Neural cell (in vitro differentiated cells): ENCODE measurements at regions not wholly inside any gene's neighbourhood (a gene's known extent, or its start where the extent isn't known, plus 50 kb on each side); places are given as distances from the start of the nearest gene placed in this dataset.

Experiments used
- H2AFZ ChIP-seq: fragments of 200-600, 300-800 bp; sonication (generic), shearing (Covaris generic); 2 replicates; pipeline ENCODE4 v1.6.0; 2014; ENCODE audit warnings: low read depth, mild to moderate bottlenecking, antibody characterized with exemption, low read length, moderate library complexity
- H3F3A ChIP-seq: fragments of 200-600 bp; shearing (Covaris generic); 2 replicates; pipeline ENCODE4 v1.6.1; 2016; ENCODE audit warnings: mild to moderate bottlenecking, moderate library complexity, mixed read lengths, antibody characterized with exemption, low read length; ENCODE audit not compliant: insufficient read depth, poor library complexity, severe bottlenecking
- H3K27ac ChIP-seq: fragments of 200-600, 300-800 bp; sonication (generic), shearing (Covaris generic); 2 replicates; pipeline ENCODE4 v1.5.1; 2014; ENCODE audit warnings: mild to moderate bottlenecking, low read length, moderate library complexity
- H3K27me3 ChIP-seq: fragments of 300-800, 200-600 bp; sonication (generic), shearing (Covaris generic); 2 replicates; pipeline ENCODE4 v1.6.0; 2014; ENCODE audit warnings: mild to moderate bottlenecking, low read depth, low read length, moderate library complexity; ENCODE audit not compliant: insufficient read depth
- H3K36me3 ChIP-seq: fragments of 300-800, 200-600 bp; sonication (generic), shearing (Covaris generic); 2 replicates; pipeline ENCODE4 v1.5.1; 2014; ENCODE audit warnings: mild to moderate bottlenecking, antibody characterized with exemption, low read length, moderate library complexity; ENCODE audit not compliant: insufficient read depth
- H3K4me2 ChIP-seq: fragments of 300-800, 200-600 bp; sonication (generic), shearing (Covaris generic); 2 replicates; pipeline ENCODE4 v1.6.0; 2014; ENCODE audit warnings: mild to moderate bottlenecking, low read length
- H3K4me3 ChIP-seq: fragments of 300-800, 200-600 bp; sonication (generic), shearing (Covaris generic); 2 replicates; pipeline ENCODE4 v1.5.1; 2014; ENCODE audit warnings: mild to moderate bottlenecking, low read length, moderate library complexity
- H3K79me2 ChIP-seq: fragments of 200-600 bp; shearing (Covaris generic); replicated peaks from 2 replicates; pipeline ENCODE4 v1.6.0; 2014; ENCODE audit warnings: mild to moderate bottlenecking, low read length, moderate library complexity; ENCODE audit not compliant: insufficient read depth
- H3K9ac ChIP-seq: fragments of 300-800, 200-600 bp; sonication (generic), shearing (Covaris generic); 2 replicates; pipeline ENCODE4 v1.6.1; 2016; ENCODE audit warnings: mild to moderate bottlenecking, low read length, mixed read lengths
- H3K9me2 ChIP-seq: fragments of 200-600 bp; shearing (Covaris generic); 2 replicates; pipeline ENCODE4 v1.6.1; 2016; ENCODE audit warnings: mild to moderate bottlenecking, low read length, mixed read lengths; ENCODE audit not compliant: insufficient read depth
- H3K9me3 ChIP-seq: fragments of 200-600, 300-800 bp; sonication (generic), shearing (Covaris generic); 2 replicates; pipeline ENCODE4 v1.6.1; 2016; ENCODE audit warnings: mild to moderate bottlenecking, mixed run types, low read length, moderate library complexity, mixed read lengths
- H4K20me1 ChIP-seq: fragments of 200-600 bp; shearing (Covaris generic); 2 replicates; pipeline ENCODE4 v1.6.1; 2016; ENCODE audit warnings: mild to moderate bottlenecking, mixed run types; ENCODE audit not compliant: insufficient read depth
- EP300 ChIP-seq: fragments of 450-650 bp; conservative IDR thresholded peaks from 2 replicates; pipeline ENCODE4 v1.6.1; 2014; ENCODE audit warnings: antibody characterized with exemption, mild to moderate bottlenecking, moderate library complexity; ENCODE audit not compliant: poor library complexity, severe bottlenecking
- EZH2 ChIP-seq: fragments of 200-600, 300-800 bp; shearing (Covaris generic), sonication (generic); IDR thresholded peaks from 2 replicates; pipeline ENCODE4 v1.6.1; 2014; ENCODE audit warnings: antibody characterized with exemption, low read length, borderline replicate concordance, mild to moderate bottlenecking; ENCODE audit not compliant: insufficient read depth, poor library complexity, severe bottlenecking
- MXI1 ChIP-seq: fragments of 450-650 bp; conservative IDR thresholded peaks from 2 replicates; pipeline ENCODE4 v1.6.1; 2014; ENCODE audit warnings: antibody characterized with exemption, mild to moderate bottlenecking; ENCODE audit not compliant: poor library complexity, severe bottlenecking
- POLR2AphosphoS5 ChIP-seq: IDR thresholded peaks from 2 replicates; pipeline ENCODE4 v1.6.1; 2012
- RAD21 ChIP-seq: fragments of 450-650 bp; conservative IDR thresholded peaks from 2 replicates; pipeline ENCODE4 v1.6.1; 2014; ENCODE audit warnings: antibody characterized with exemption, mild to moderate bottlenecking, moderate library complexity
- REST ChIP-seq: IDR thresholded peaks from 2 replicates; pipeline ENCODE4 v1.6.1; 2012; ENCODE audit warnings: borderline replicate concordance
- SMC3 ChIP-seq: fragments of 450-650 bp; conservative IDR thresholded peaks from 2 replicates; pipeline ENCODE4 v1.6.1; 2014; ENCODE audit warnings: antibody characterized with exemption, mild to moderate bottlenecking, moderate library complexity; ENCODE audit not compliant: poor library complexity
- TAF1 ChIP-seq: IDR thresholded peaks from 2 replicates; pipeline ENCODE4 v1.6.1; 2012; ENCODE audit warnings: low read depth
- TF ChIP-seq, protein P1 (sequence below): fragments of 450-650 bp; IDR thresholded peaks from 2 replicates; pipeline ENCODE4 v1.5.1; 2014; ENCODE audit warnings: antibody characterized with exemption, mild to moderate bottlenecking, moderate library complexity; ENCODE audit not compliant: poor library complexity, severe bottlenecking

GRCh38 chr20:60713396-60713795 is 538.7 kb upstream of the CDH4 start:
- Histone ChIP-seq H3K4me3 (no peak overlapping the region), H3K36me3 (no peaks in the 10 kb centered on the region), H4K20me1 (no peaks in the 10 kb centered on the region), H3K9me2 (no peaks in the 10 kb centered on the region), H3K4me2 (no peak overlapping the region), H3K79me2 (no peaks in the 10 kb centered on the region), H3F3A (no peaks in the 10 kb centered on the region), H3K9ac (no peak overlapping the region), H3K27ac (no peak overlapping the region), H2AFZ (no peak overlapping the region), H3K27me3 (no peaks in the 10 kb centered on the region), H3K9me3 (no peaks in the 10 kb centered on the region)
- TF ChIP-seq SMC3 (no peak), REST (no peak), POLR2AphosphoS5 (no peak), RAD21 (no peak), EP300 (no peak), MXI1 (no peak), EZH2 (no peak), TAF1 (no peak)
- TF ChIP-seq, protein P1, sequence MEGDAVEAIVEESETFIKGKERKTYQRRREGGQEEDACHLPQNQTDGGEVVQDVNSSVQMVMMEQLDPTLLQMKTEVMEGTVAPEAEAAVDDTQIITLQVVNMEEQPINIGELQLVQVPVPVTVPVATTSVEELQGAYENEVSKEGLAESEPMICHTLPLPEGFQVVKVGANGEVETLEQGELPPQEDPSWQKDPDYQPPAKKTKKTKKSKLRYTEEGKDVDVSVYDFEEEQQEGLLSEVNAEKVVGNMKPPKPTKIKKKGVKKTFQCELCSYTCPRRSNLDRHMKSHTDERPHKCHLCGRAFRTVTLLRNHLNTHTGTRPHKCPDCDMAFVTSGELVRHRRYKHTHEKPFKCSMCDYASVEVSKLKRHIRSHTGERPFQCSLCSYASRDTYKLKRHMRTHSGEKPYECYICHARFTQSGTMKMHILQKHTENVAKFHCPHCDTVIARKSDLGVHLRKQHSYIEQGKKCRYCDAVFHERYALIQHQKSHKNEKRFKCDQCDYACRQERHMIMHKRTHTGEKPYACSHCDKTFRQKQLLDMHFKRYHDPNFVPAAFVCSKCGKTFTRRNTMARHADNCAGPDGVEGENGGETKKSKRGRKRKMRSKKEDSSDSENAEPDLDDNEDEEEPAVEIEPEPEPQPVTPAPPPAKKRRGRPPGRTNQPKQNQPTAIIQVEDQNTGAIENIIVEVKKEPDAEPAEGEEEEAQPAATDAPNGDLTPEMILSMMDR = no peak

DNA sequence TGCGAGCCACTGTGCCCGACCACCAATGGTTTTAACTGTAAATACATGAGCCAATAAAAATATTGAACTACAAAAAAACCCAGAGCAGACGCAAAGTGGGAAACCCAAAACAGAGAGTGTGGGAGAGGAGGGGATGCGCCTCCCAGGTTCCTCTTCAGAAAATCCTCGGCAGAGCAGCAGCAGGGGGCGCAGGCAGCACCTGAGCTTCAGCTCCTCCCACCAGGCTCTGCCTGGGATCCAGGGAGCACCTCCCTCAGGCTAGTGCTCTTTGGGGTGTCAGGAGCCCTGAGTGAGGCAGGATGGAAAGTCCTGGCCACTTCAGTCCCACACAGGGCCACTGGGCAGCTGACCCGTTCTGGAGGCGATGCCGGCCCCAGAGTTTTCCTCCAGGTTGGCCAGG is 536.9 kb upstream of the CDH4 start:
- Histone ChIP-seq H3K4me3 (no peak overlapping the region), H3F3A (no peaks in the 10 kb centered on the region), H3K27ac (no peak overlapping the region), H3K9me3 (no peaks in the 10 kb centered on the region), H2AFZ (no peak overlapping the region), H3K36me3 (no peaks in the 10 kb centered on the region), H3K9ac (no peak overlapping the region), H3K9me2 (no peaks in the 10 kb centered on the region), H4K20me1 (no peaks in the 10 kb centered on the region), H3K27me3 (no peaks in the 10 kb centered on the region), H3K4me2 (no peak overlapping the region), H3K79me2 (no peaks in the 10 kb centered on the region)
- TF ChIP-seq MXI1 = no peak
